M059J (cell line): ENCODE measurements at regions not wholly inside any gene's neighbourhood (a gene's known extent, or its start where the extent isn't known, plus 50 kb on each side); places are given as distances from the start of the nearest gene placed in this dataset.
A peak's percentile ranks its signal among the peaks of the same experiment; 100 is the strongest.
"Not testable (repeated sequence)": the region's sequence is repeated elsewhere in the genome, so short reads cannot be mapped to it uniquely, and the experiment has no call there.

Source experiments
- DNase-seq: peaks from one replicate; pipeline ENCODE4 v3.0.0-alpha.2; 2012; ENCODE audit warnings: low read depth

GRCh38 chrX:93468075-93468474, 205.3 kb downstream of the NAP1L3 start:
- no peak for DNase-seq

GRCh38 chrX:93466383-93466782, 207.0 kb downstream of the NAP1L3 start:
- DNase-seq = no peak

- no peak for DNase-seq
Observed at GRCh38 chrX:93461060-93461459, 212.3 kb downstream of the NAP1L3 start.

- DNase-seq = no peak
Observed at GRCh38 chrX:93454509-93454908, 218.9 kb downstream of the NAP1L3 start.

GRCh38 chrX:93434721-93435120, 238.7 kb downstream of the NAP1L3 start:
- DNase-seq = not testable (repeated sequence)

- DNase-seq = no peak
Observed at GRCh38 chrX:93428497-93428896, 244.9 kb downstream of the NAP1L3 start.

GRCh38 chrX:93422693-93423092, 250.7 kb downstream of the NAP1L3 start:
- DNase-seq = peak; percentile 1

GRCh38 chrX:93420525-93421082, 252.8 kb downstream of the NAP1L3 start:
- no peak for DNase-seq

GRCh38 chrX:93420090-93420489, 253.3 kb downstream of the NAP1L3 start:
- no peak for DNase-seq

GRCh38 chrX:93419642-93420041, 253.7 kb downstream of the NAP1L3 start:
- DNase-seq = no peak

- DNase-seq = no peak
Observed at GRCh38 chrX:93404121-93404520, 269.3 kb downstream of the NAP1L3 start.

- no peak for DNase-seq
Observed at GRCh38 chrX:93354651-93355050, 318.7 kb downstream of the NAP1L3 start.

GRCh38 chrX:93346309-93346708, 327.1 kb downstream of the NAP1L3 start:
- no peak for DNase-seq

GRCh38 chrX:93344287-93344686, 329.1 kb downstream of the NAP1L3 start:
- DNase-seq = not testable (repeated sequence)

GRCh38 chrX:93332329-93332728, 341.0 kb downstream of the NAP1L3 start:
- no peak for DNase-seq

- no peak for DNase-seq
Observed at GRCh38 chrX:93322110-93322509, 351.3 kb downstream of the NAP1L3 start.

- DNase-seq = no peak
Observed at GRCh38 chrX:93319609-93320008, 353.8 kb downstream of the NAP1L3 start.
